Prostate gland (tissue), 2 donors: ENCODE measurements at regions not wholly inside any gene's neighbourhood (a gene's known extent, or its start where the extent isn't known, plus 50 kb on each side); places are given as distances from the start of the nearest gene placed in this dataset.

ENCODE experiments used
- POLR2A ChIP-seq: fragments of 450-650 bp; IDR thresholded peaks from one replicate; pipeline ENCODE4 v1.6.1; 2016; ENCODE audit warnings: antibody characterized with exemption, mild to moderate bottlenecking
- POLR2AphosphoS5 ChIP-seq: sonication (generic); formaldehyde crosslinking; IDR thresholded peaks from one replicate; pipeline ENCODE4 v1.6.1; 2017; ENCODE audit warnings: antibody characterized with exemption
- TF ChIP-seq, protein P1 (sequence below), 4 experiments: fragments of 200-600 bp in 2 of 4; fragments of 450-650 bp in 2 of 4; sonication (generic) in 2 of 4; IDR thresholded peaks; 1 replicate in 3 of 4; 2 replicates in 1 of 4; pipeline ENCODE4 v1.5.1; 2016 to 2019; ENCODE audit warnings: antibody characterized with exemption in 4 of 4, mild to moderate bottlenecking in 2 of 4, moderate library complexity in 2 of 4

DNA sequence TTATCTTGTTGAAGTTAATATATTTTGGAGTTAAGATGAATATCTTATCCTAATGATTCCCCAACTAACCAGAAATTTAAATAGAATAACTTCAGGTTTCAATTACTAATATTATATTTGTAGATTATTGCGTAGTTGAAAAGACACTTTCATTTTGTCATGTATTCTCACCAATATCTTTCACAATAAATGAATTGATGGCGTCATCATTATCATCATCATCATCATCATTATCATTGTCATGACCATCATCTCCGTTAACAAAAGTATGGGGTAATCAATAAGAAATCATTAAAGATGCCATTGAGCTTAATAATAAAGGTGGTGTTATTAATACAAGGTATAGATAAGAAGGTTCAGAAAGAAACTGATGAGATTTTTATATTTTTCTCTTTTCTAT is 768.8 kb upstream of the SLC10A2 start:
- TF ChIP-seq, protein P1, sequence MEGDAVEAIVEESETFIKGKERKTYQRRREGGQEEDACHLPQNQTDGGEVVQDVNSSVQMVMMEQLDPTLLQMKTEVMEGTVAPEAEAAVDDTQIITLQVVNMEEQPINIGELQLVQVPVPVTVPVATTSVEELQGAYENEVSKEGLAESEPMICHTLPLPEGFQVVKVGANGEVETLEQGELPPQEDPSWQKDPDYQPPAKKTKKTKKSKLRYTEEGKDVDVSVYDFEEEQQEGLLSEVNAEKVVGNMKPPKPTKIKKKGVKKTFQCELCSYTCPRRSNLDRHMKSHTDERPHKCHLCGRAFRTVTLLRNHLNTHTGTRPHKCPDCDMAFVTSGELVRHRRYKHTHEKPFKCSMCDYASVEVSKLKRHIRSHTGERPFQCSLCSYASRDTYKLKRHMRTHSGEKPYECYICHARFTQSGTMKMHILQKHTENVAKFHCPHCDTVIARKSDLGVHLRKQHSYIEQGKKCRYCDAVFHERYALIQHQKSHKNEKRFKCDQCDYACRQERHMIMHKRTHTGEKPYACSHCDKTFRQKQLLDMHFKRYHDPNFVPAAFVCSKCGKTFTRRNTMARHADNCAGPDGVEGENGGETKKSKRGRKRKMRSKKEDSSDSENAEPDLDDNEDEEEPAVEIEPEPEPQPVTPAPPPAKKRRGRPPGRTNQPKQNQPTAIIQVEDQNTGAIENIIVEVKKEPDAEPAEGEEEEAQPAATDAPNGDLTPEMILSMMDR (IDR thresholded peaks at IDR 0.05) = no peak
- TF ChIP-seq POLR2A = no peak
- no peak for TF ChIP-seq POLR2AphosphoS5
